ENCODE measurements at regions not wholly inside any gene's neighbourhood (a gene's known extent, or its start where the extent isn't known, plus 50 kb on each side); places are given as distances from the start of the nearest gene placed in this dataset.

DNA sequence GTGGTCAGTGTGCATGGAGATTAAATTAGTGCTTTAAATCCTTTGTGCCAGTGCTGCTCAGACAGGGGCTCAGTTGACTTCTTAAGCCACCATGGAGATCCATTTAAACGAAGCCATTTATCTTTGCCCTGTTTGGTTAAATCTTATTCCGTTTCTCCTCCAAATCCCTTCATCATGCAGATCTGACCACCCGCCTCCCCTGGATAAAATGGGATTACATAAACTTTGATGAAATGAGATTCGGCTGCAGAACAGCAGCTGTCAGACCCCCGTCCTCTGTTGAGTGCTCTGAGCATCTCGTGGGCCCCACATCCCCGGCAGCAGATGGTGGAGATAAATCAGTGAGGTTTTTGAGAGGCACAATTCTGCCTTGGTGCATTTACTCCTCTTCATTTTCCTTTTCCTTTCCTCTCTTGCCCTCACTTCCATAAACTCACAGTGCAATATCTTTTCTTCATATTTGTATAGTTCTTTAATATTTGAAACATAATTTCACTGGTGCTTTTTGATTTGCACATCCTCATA is 84.4 kb upstream of the TWIST2 start:
- TF ChIP-seq CTCF (IDR thresholded peaks at IDR 0.05) (no peak), POLR2A (IDR thresholded peaks at IDR 0.05) (no peak)

All from tibial nerve (tissue), 3 donors.